ENCODE measurements at regions not wholly inside any gene's neighbourhood (a gene's known extent, or its start where the extent isn't known, plus 50 kb on each side); places are given as distances from the start of the nearest gene placed in this dataset.

DNA sequence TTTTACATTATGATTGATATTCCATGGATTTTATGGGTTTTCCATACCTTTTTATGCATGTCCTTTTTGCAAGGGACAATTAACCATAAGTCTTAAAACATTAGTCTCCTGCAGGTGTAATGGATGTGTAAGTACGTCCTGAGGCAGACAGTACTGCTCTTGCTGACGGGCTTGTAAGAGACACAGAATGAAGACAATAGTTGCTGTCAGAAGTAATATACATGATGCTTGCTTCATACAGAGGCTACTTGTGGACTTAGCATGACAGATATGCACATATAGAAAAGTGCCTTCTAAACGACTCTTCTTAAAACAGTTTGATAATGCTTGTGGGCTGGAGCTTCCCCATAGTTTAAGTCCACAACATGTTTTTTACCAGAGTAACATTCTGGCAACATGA is 182.7 kb downstream of the SPATA31D1 start:
- Histone ChIP-seq H3K9ac (ENCODE audit: insufficient read depth, low read length) (no peak overlapping the region), H3K4me1 (ENCODE audit: control insufficient read depth, extremely low read depth, insufficient read depth, low read length) (no peaks in the 10 kb centered on the region), H3K27ac (ENCODE audit: insufficient read depth, low read length) (no peak overlapping the region), H3K4me2 (ENCODE audit: extremely low read depth, insufficient read depth, low read length) (no peak overlapping the region), H4K20me1 (ENCODE audit: control insufficient read depth, extremely low read depth, insufficient read depth, low read length) (no peaks in the 10 kb centered on the region), H3K79me2 (ENCODE audit: control insufficient read depth, insufficient read depth, low read length) (no peaks in the 10 kb centered on the region), H3K36me3 (ENCODE audit: control insufficient read depth, insufficient read depth, low read length) (no peaks in the 10 kb centered on the region), H3K27me3 (ENCODE audit: control insufficient read depth, insufficient read depth, low read length) (no peaks in the 10 kb centered on the region), H2AFZ (ENCODE audit: low read length) (no peak overlapping the region), H3K9me3 (ENCODE audit: control insufficient read depth, insufficient read depth, low read depth, low read length) (no peaks in the 10 kb centered on the region), H3K4me3 (replicated peaks in 1 of 4; ENCODE audit: control extremely low read depth in 1 of 4, insufficient read depth in 1 of 4, low read depth in 3 of 4, low read length in 4 of 4) (no peak overlapping the region)
- DNase-seq (ENCODE audit: low read depth in 2 of 2) = no peak
- TF ChIP-seq EZH2 (IDR thresholded peaks at IDR 0.05; ENCODE audit: low read length, missing control alignments) = no peak
- TF ChIP-seq, protein P1, sequence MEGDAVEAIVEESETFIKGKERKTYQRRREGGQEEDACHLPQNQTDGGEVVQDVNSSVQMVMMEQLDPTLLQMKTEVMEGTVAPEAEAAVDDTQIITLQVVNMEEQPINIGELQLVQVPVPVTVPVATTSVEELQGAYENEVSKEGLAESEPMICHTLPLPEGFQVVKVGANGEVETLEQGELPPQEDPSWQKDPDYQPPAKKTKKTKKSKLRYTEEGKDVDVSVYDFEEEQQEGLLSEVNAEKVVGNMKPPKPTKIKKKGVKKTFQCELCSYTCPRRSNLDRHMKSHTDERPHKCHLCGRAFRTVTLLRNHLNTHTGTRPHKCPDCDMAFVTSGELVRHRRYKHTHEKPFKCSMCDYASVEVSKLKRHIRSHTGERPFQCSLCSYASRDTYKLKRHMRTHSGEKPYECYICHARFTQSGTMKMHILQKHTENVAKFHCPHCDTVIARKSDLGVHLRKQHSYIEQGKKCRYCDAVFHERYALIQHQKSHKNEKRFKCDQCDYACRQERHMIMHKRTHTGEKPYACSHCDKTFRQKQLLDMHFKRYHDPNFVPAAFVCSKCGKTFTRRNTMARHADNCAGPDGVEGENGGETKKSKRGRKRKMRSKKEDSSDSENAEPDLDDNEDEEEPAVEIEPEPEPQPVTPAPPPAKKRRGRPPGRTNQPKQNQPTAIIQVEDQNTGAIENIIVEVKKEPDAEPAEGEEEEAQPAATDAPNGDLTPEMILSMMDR (conservative IDR thresholded peaks at IDR 0.05 in 1 of 2, IDR thresholded peaks at IDR 0.05 in 1 of 2; ENCODE audit: low read depth in 1 of 2, low read length in 2 of 2) = no peak

DNA sequence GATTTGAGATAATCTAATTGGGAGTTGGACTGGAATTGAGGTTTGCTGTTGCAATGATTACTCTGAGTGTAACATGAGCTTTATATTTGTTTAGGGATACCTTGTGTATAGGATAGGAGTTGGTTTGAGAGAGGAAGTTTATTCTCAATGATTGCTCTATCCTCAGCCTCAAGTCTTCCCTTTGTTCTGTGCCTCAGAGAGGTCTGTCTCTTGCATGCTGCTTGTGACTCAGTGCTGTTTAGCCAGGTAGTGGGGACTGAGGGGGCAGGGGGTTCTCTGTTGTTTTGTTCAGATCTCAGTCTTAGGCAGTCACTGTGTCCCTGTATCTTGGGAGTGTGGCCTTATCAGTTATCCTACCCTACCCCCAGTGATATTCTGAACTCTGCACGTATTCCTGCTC is 192.1 kb downstream of the SPATA31D1 start:
- H3K79me2 ChIP-seq (ENCODE audit: control insufficient read depth, insufficient read depth, low read length) = no peaks in the 10 kb centered on the region
- no peak overlapping the region for H3K4me3 ChIP-seq (replicated peaks in 1 of 4; ENCODE audit: control extremely low read depth in 1 of 4, insufficient read depth in 1 of 4, low read depth in 3 of 4, low read length in 4 of 4)
- H4K20me1 ChIP-seq (ENCODE audit: control insufficient read depth, extremely low read depth, insufficient read depth, low read length) = no peaks in the 10 kb centered on the region
- no peak overlapping the region for H3K4me2 ChIP-seq (ENCODE audit: extremely low read depth, insufficient read depth, low read length)
- H3K27me3 ChIP-seq (ENCODE audit: control insufficient read depth, insufficient read depth, low read length) = no peaks in the 10 kb centered on the region
- no peak overlapping the region for H3K27ac ChIP-seq (ENCODE audit: insufficient read depth, low read length)
- H3K4me1 ChIP-seq (ENCODE audit: control insufficient read depth, extremely low read depth, insufficient read depth, low read length) = no peaks in the 10 kb centered on the region
- no peaks in the 10 kb centered on the region for H3K36me3 ChIP-seq (ENCODE audit: control insufficient read depth, insufficient read depth, low read length)
- no peak overlapping the region for H3K9ac ChIP-seq (ENCODE audit: insufficient read depth, low read length)
- TF ChIP-seq, protein P1 (conservative IDR thresholded peaks at IDR 0.05 in 1 of 2, IDR thresholded peaks at IDR 0.05 in 1 of 2; ENCODE audit: low read depth in 1 of 2, low read length in 2 of 2) = no peak
- TF ChIP-seq EZH2 (IDR thresholded peaks at IDR 0.05; ENCODE audit: low read length, missing control alignments) = no peak
- no peaks in the 10 kb centered on the region for H3K9me3 ChIP-seq (ENCODE audit: control insufficient read depth, insufficient read depth, low read depth, low read length)
- H2AFZ ChIP-seq (ENCODE audit: low read length) = no peak overlapping the region
- no peak for DNase-seq (ENCODE audit: low read depth in 2 of 2)

- H3K27ac ChIP-seq (ENCODE audit: insufficient read depth, low read length) = no peak overlapping the region
- no peaks in the 10 kb centered on the region for H3K79me2 ChIP-seq (ENCODE audit: control insufficient read depth, insufficient read depth, low read length)
- no peaks in the 10 kb centered on the region for H3K36me3 ChIP-seq (ENCODE audit: control insufficient read depth, insufficient read depth, low read length)
- no peaks in the 10 kb centered on the region for H4K20me1 ChIP-seq (ENCODE audit: control insufficient read depth, extremely low read depth, insufficient read depth, low read length)
- no peak overlapping the region for H3K4me2 ChIP-seq (ENCODE audit: extremely low read depth, insufficient read depth, low read length)
- H3K27me3 ChIP-seq (ENCODE audit: control insufficient read depth, insufficient read depth, low read length) = no peaks in the 10 kb centered on the region
- H3K4me1 ChIP-seq (ENCODE audit: control insufficient read depth, extremely low read depth, insufficient read depth, low read length) = no peaks in the 10 kb centered on the region
- no peaks in the 10 kb centered on the region for H3K9me3 ChIP-seq (ENCODE audit: control insufficient read depth, insufficient read depth, low read depth, low read length)
- H2AFZ ChIP-seq (ENCODE audit: low read length) = no peak overlapping the region
- no peak for DNase-seq (ENCODE audit: low read depth in 2 of 2)
- TF ChIP-seq, protein P1 (conservative IDR thresholded peaks at IDR 0.05 in 1 of 2, IDR thresholded peaks at IDR 0.05 in 1 of 2; ENCODE audit: low read depth in 1 of 2, low read length in 2 of 2) = no peak
- TF ChIP-seq EZH2 (IDR thresholded peaks at IDR 0.05; ENCODE audit: low read length, missing control alignments) = no peak
- H3K9ac ChIP-seq (ENCODE audit: insufficient read depth, low read length) = no peak overlapping the region
- no peak overlapping the region for H3K4me3 ChIP-seq (replicated peaks in 1 of 4; ENCODE audit: control extremely low read depth in 1 of 4, insufficient read depth in 1 of 4, low read depth in 3 of 4, low read length in 4 of 4)
Observed at GRCh38 chr9:82183181-82183860, 194.7 kb downstream of the SPATA31D1 start.
